A673 (cell line): ENCODE measurements at regions not wholly inside any gene's neighbourhood (a gene's known extent, or its start where the extent isn't known, plus 50 kb on each side); places are given as distances from the start of the nearest gene placed in this dataset.

Experiments
- CTCF ChIP-seq: fragments of 300-800, 200-600 bp; sonication (generic); conservative IDR thresholded peaks from 2 replicates; pipeline ENCODE4 v1.5.1; 2017; ENCODE audit warnings: low read depth, mild to moderate bottlenecking, antibody characterized with exemption, low read length, moderate library complexity, mixed read lengths
- EZH2 ChIP-seq: fragments of 200-600 bp; sonication (generic); IDR thresholded peaks from 2 replicates; pipeline ENCODE4 v1.6.1; 2017; ENCODE audit warnings: borderline replicate concordance, low read depth, mild to moderate bottlenecking, mixed read lengths, antibody characterized with exemption, low read length; ENCODE audit not compliant: poor library complexity, severe bottlenecking

GRCh38 chr4:86481440-86481839 is 112.7 kb upstream of the PTPN13 start:
- TF ChIP-seq CTCF (no peak), EZH2 (no peak)
